ENCODE measurements at regions not wholly inside any gene's neighbourhood (a gene's known extent, or its start where the extent isn't known, plus 50 kb on each side); places are given as distances from the start of the nearest gene placed in this dataset.
"Not testable (repeated sequence)": the region's sequence is repeated elsewhere in the genome, so short reads cannot be mapped to it uniquely, and the experiment has no call there.

- FAIRE-seq (no peak), DNase-seq (ENCODE audit: extremely low spot score, insufficient read length, low read depth) (no peak)
Observed at GRCh38 chr2:12442476-12442847, 274.3 kb upstream of the TRIB2 start.

DNA sequence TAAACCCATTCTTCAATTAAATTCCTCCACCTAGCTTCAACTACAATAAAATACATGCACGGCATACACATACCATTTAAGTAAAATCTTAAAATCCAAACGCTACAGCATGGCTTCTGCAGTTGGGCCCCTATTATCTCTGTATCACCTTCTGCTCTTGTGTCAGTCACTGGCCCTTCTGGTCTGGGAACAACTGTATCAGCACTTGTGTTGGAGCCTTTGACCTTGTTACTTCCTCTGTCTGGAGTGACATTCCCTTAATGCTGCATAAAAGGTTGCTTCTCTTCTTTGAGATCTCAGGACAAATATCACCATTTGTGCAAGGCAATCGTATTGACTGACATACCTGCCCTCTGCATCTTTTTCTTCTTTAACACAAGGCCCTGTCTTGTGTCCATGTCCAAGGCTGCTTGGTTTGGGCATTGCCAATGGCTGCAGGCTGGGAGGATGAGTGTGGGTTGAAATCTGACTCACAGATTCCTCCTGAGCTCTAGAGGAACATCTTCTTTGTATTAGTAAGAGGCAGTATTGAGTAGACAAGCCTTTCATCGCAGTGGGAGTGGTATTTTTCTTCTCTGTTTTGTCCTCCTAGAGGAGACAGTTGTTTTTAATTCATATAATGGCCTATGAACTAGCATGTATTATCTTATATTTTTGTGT is 267.8 kb upstream of the TRIB2 start:
- no peak for DNase-seq (ENCODE audit: extremely low spot score, insufficient read length, low read depth)
- no peak for FAIRE-seq

GRCh38 chr2:12451726-12452125 is 265.0 kb upstream of the TRIB2 start:
- FAIRE-seq: no peak

GRCh38 chr2:12452185-12452584 is 264.6 kb upstream of the TRIB2 start:
- FAIRE-seq (no peak), DNase-seq (ENCODE audit: extremely low spot score, insufficient read length, low read depth) (no peak)

More at GRCh38 chr2:12451726-12452125, 265.0 kb upstream of the TRIB2 start:
- DNase-seq (ENCODE audit: extremely low spot score, insufficient read length, low read depth): no peak

GRCh38 chr2:12453731-12454130 is 263.0 kb upstream of the TRIB2 start:
- DNase-seq (ENCODE audit: extremely low spot score, insufficient read length, low read depth) (no peak), FAIRE-seq (no peak)

DNA sequence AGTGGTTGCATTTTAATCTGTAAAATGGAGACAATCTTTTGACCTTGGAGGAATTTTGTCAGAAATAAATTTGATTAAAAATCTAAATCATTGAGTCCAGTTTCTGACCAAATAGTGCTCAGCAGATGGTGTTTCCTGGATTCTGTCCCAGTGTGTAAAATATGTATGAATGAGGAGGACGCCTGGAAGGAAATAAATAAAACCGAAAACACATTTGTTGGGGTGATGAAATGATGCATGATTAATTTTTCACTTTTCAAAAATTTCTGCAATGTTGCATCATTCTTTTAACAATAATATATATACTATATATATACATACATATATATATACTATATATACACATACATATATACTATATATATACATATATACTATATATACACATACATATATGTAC is 261.1 kb upstream of the TRIB2 start:
- DNase-seq (ENCODE audit: extremely low spot score, insufficient read length, low read depth) (no peak), FAIRE-seq (no peak)

GRCh38 chr2:12456293-12457106 is 260.2 kb upstream of the TRIB2 start:
- DNase-seq (ENCODE audit: extremely low spot score, insufficient read length, low read depth) (peak; percentile 20), FAIRE-seq (peak; percentile 69)

- no peak for FAIRE-seq
- DNase-seq (ENCODE audit: extremely low spot score, insufficient read length, low read depth): no peak
Observed at GRCh38 chr2:12457831-12458230, 258.9 kb upstream of the TRIB2 start.

DNA sequence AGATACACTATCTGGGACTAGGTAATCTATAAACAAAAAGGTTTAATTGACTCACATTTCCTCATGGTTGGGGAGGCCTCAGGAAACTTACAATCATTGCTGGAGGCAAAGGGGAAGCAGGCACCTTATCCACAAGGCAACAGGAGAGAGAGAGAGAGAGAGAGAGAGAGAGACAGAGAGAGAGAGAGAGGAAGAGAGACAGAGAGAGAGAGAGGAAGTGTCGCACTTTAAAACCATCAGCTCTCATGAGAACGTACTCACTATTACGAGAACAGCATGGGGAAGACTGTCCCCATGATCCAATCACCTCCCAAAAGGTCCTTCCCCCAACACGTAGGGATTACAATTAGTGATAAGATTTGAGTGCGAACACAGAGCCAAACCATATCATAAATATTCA is 253.5 kb upstream of the TRIB2 start:
- no peak for FAIRE-seq

GRCh38 chr2:12465631-12466135 is 251.1 kb upstream of the TRIB2 start:
- no peak for FAIRE-seq

More for the DNA sequence above, 253.5 kb upstream of the TRIB2 start:
- DNase-seq (ENCODE audit: extremely low spot score, insufficient read length, low read depth): no peak

GRCh38 chr2:12467303-12467702 is 249.4 kb upstream of the TRIB2 start:
- DNase-seq (ENCODE audit: extremely low spot score, insufficient read length, low read depth): no peak
- no peak for FAIRE-seq

More at GRCh38 chr2:12465631-12466135, 251.1 kb upstream of the TRIB2 start:
- DNase-seq (ENCODE audit: extremely low spot score, insufficient read length, low read depth): no peak

GRCh38 chr2:12469141-12469561 is 247.6 kb upstream of the TRIB2 start:
- FAIRE-seq (no peak), DNase-seq (ENCODE audit: extremely low spot score, insufficient read length, low read depth) (no peak)

- not testable (repeated sequence) for FAIRE-seq; DNase-seq (ENCODE audit: extremely low spot score, insufficient read length, low read depth)
Observed at GRCh38 chr2:12472265-12472664, 244.5 kb upstream of the TRIB2 start.

DNA sequence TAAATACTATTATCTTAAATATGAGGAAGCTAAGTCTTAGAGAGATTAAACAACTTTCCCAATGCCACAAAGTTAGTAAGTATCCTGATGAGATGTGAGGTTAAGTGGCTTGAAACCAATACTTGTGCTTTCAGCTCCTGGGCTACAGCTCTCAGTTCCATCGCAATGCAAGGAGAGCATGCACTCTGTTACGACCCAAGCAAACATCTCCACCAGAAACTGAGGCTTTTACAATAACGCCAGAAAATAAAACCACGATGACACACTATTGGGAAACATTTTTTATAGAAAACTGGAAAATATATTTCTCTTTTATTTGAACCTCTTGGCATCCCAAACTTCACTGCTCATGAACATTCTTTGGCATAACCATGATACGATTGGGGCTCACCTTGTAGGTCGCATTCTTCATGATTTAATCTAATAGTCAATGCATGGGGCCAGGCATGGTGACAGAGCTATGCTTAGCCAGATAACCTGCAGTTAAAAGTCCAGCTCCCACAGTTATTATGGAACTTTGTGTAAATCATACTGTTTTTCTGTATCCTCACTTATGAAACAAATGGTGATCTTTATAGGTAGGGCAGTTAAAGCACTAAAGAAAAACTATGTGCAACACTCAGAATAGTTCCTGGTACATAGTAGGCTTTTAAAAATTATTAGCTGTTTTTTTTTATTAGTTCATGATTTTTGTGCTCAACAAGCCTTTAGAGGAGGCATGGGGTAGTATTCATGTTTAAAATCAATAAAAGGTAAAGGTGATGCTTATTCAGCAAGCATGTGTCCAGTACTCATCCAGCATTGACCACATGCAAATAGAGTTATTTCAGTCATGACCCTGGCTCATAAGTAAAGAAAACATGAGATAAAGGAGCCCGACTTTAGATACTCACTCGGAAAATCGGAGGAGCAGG is 238.3 kb upstream of the TRIB2 start:
- FAIRE-seq: no peak

DNA sequence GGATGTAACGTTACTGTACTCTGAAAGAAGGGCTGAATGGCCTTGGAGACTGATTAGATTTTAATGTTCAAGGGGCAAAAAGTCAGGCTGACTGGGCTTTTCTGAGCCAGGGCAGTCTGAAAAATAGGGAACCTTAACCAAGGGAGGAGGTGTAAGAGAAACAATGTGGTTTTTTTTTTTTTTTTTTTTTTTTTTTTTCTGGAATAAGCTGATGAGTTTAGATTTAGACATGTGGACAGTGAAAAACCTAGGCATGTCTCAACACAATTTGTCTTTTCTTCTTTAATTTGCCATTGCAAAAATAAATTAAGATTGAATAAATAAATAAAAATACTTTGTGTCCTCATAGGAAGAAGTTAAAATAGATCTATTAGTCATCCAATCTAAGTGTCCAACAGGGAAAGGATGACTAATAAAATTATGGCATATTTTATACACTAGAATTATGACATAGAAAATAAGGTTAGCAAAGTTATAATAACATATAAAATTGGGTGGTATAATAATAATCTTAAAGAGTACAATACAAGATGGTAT is 237.6 kb upstream of the TRIB2 start:
- FAIRE-seq (no peak), DNase-seq (ENCODE audit: extremely low spot score, insufficient read length, low read depth) (no peak)

More for the DNA sequence above, 238.3 kb upstream of the TRIB2 start:
- DNase-seq (ENCODE audit: extremely low spot score, insufficient read length, low read depth): no peak

DNA sequence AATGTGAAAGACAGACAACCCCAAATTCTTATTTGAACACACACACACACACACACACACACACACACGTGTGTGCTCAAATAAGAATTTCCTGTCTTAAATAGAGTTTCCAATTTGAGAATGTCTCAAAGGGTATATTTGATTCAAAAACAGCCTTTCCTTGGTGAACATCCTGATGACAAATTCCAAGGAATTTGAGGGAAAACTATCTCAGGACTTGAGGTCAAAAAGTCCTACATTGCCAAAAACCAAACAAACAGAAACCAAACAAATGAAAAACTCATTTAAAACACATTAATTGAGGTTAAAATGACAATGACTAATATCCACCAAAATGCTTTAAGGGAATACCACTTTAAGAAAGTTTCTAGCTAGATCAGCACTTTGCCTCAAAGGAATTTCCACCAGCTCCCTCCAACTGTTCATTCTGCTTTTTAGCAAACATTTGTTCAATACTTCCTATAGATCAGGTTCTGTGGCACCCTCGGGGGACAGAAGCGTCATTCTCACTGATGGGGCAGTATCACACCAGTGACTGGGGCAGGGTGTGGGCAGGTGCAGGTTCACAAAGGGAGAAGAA is 232.1 kb upstream of the TRIB2 start:
- FAIRE-seq: no peak
- DNase-seq (ENCODE audit: extremely low spot score, insufficient read length, low read depth): no peak

GRCh38 chr2:12486205-12487118 is 230.3 kb upstream of the TRIB2 start:
- peak; percentile 74 for FAIRE-seq

DNA sequence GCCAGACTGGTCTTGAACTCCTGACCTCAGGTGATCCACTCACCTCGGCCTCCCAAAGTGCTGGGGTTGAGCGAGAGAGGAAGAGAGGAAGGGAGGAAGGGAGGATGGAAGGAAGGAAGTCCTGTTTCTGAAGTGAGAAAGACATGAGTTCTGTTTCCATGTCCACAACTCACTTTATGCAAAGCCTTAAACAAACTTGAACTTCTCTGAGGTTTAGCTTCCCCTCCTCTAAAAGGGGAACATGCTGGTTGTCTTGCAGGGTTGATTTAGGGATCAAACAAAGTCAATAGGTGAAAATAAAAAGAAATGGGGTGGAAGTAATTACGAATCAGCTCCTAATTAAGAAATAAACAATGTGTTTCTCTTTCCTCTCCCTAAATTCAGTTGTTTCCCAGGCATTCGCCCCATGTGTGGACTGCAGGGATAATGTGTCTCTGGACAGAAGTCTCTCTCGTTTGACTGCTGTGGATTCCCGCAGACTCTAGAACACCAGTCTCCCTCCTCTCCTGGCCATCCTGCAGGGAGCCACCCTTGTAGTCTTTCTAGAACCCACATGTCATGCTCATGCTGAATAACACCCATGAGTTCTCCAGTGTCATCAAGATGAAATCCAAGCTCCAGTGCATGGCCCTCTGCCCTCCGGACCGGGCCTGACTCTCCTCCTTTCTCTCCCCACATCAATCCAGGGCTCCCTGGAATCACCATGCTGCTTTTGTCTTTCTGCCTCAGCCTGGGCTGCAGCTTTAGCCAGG is 229.3 kb upstream of the TRIB2 start:
- DNase-seq (ENCODE audit: extremely low spot score, insufficient read length, low read depth): no peak
- peak; percentile 38 for FAIRE-seq

More at GRCh38 chr2:12486205-12487118, 230.3 kb upstream of the TRIB2 start:
- DNase-seq (ENCODE audit: extremely low spot score, insufficient read length, low read depth): no peak
